CD14-positive monocyte (primary cell): ENCODE measurements at regions not wholly inside any gene's neighbourhood (a gene's known extent, or its start where the extent isn't known, plus 50 kb on each side); places are given as distances from the start of the nearest gene placed in this dataset.
"Not testable (repeated sequence)": the region's sequence is repeated elsewhere in the genome, so short reads cannot be mapped to it uniquely, and the experiment has no call there.

ENCODE experiments used
- DNase-seq, 3 donors: peaks; one replicate each; pipeline ENCODE4 v3.0.0-alpha.2; 2011 to 2022
- H2AFZ ChIP-seq: 2 replicates; pipeline ENCODE4 v1.6.0; 2012; ENCODE audit warnings: mild to moderate bottlenecking, low read depth, low read length, inconsistent platforms; ENCODE audit not compliant: insufficient read depth, poor library complexity, severe bottlenecking
- H3K27ac ChIP-seq, 2 donors: 1 replicate in 1 of 2; 2 replicates in 1 of 2; pipeline ENCODE4 v1.5.1; 2012 to 2013; ENCODE audit warnings: low read length in 2 of 2, control low read depth in 1 of 2, inconsistent platforms in 1 of 2, low read depth in 1 of 2, mild to moderate bottlenecking in 1 of 2
- H3K27me3 ChIP-seq, 2 donors: one replicate each; pipeline versions ENCODE4 v1.6.0 to v1.6.1; 2011 to 2013; ENCODE audit warnings: low read length in 2 of 2; ENCODE audit not compliant: control insufficient read depth in 2 of 2, insufficient read depth in 2 of 2
- H3K36me3 ChIP-seq, 2 donors: replicated peaks in 1 of 2; 1 replicate in 1 of 2; 2 replicates in 1 of 2; pipeline versions ENCODE4 v1.5.1 to v1.6.1; 2012 to 2013; ENCODE audit warnings: low read length in 2 of 2, control low read depth in 1 of 2, inconsistent platforms in 1 of 2, mild to moderate bottlenecking in 1 of 2; ENCODE audit not compliant: insufficient read depth in 2 of 2, control insufficient read depth in 1 of 2
- H3K4me1 ChIP-seq, 2 donors: 1 replicate in 1 of 2; 2 replicates in 1 of 2; pipeline versions ENCODE4 v1.5.1 to v1.6.1; 2012 to 2013; ENCODE audit warnings: low read length in 2 of 2, control low read depth in 1 of 2, inconsistent platforms in 1 of 2, mild to moderate bottlenecking in 1 of 2, moderate library complexity in 1 of 2; ENCODE audit not compliant: insufficient read depth in 2 of 2, control insufficient read depth in 1 of 2
- H3K4me2 ChIP-seq: replicated peaks from 2 replicates; pipeline ENCODE3; 2012; ENCODE audit warnings: low read length, moderate library complexity, mild to moderate bottlenecking; ENCODE audit not compliant: poor library complexity, severe bottlenecking; ENCODE audit errors: extremely low read depth
- H3K4me3 ChIP-seq, 3 experiments: fragments of 200-600 bp in 1 of 3; sonication (generic) in 1 of 3; replicated peaks in 1 of 3; 1 replicate in 2 of 3; 2 replicates in 1 of 3; pipeline ENCODE4 v1.5.1; 2011 to 2013; ENCODE audit warnings: low read length in 3 of 3, mild to moderate bottlenecking in 3 of 3, control low read depth in 2 of 3, low read depth in 2 of 3, inconsistent platforms in 1 of 3, moderate library complexity in 1 of 3
- H3K79me2 ChIP-seq: 2 replicates; pipeline ENCODE4 v1.6.0; 2012; ENCODE audit warnings: mild to moderate bottlenecking, control low read depth, inconsistent platforms, low read length, moderate library complexity; ENCODE audit not compliant: insufficient read depth
- H3K9ac ChIP-seq: 2 replicates; pipeline ENCODE4 v1.6.0; 2017; ENCODE audit warnings: low read length, mild to moderate bottlenecking; ENCODE audit not compliant: insufficient read depth, poor library complexity, severe bottlenecking
- H3K9me3 ChIP-seq, 2 donors: replicated peaks in 1 of 2; 1 replicate in 1 of 2; 2 replicates in 1 of 2; pipeline versions ENCODE4 v1.5.1 to v1.6.1; 2012 to 2013; ENCODE audit warnings: low read length in 2 of 2, control low read depth in 1 of 2; ENCODE audit not compliant: control insufficient read depth in 1 of 2, insufficient read depth in 1 of 2
- H4K20me1 ChIP-seq: 2 replicates; pipeline ENCODE4 v1.6.0; 2012; ENCODE audit warnings: mild to moderate bottlenecking, low read length, control low read depth, moderate library complexity; ENCODE audit not compliant: insufficient read depth
- H3K27ac Mint-ChIP-seq, 7 donors: one replicate each; pipeline ENCODE4 v1.8.0; 2020; ENCODE audit warnings: mild to moderate bottlenecking in 7 of 7, mixed read lengths in 7 of 7, moderate library complexity in 6 of 7, inconsistent platforms in 2 of 7
- H3K27me3 Mint-ChIP-seq, 3 donors: one replicate each; pipeline ENCODE4 v1.8.0; 2021 to 2022; ENCODE audit warnings: low read depth in 3 of 3, mild to moderate bottlenecking in 3 of 3, mixed read lengths in 3 of 3, moderate library complexity in 3 of 3, inconsistent platforms in 1 of 3
- H3K36me3 Mint-ChIP-seq, 2 donors: one replicate each; pipeline ENCODE4 v1.8.0; 2020; ENCODE audit warnings: mixed read lengths in 2 of 2, inconsistent platforms in 1 of 2, mild to moderate bottlenecking in 1 of 2
- H3K4me1 Mint-ChIP-seq: one replicate; pipeline ENCODE4 v1.8.0; 2020; ENCODE audit warnings: mild to moderate bottlenecking, mixed read lengths
- H3K4me3 Mint-ChIP-seq, 2 donors: one replicate each; pipeline ENCODE4 v1.8.0; 2020; ENCODE audit warnings: mild to moderate bottlenecking in 2 of 2, mixed read lengths in 2 of 2, moderate library complexity in 1 of 2
- H3K9me3 Mint-ChIP-seq, 7 donors: one replicate each; pipeline ENCODE4 v1.8.0; 2020 to 2022; ENCODE audit warnings: mixed read lengths in 7 of 7, mild to moderate bottlenecking in 6 of 7, moderate library complexity in 6 of 7, inconsistent platforms in 2 of 7
- whole genome bisulfite sequencing: methylation state at CpG from one replicate; pipeline ENCODE4 v1.1.5; 2013; ENCODE audit warnings: missing lambda C conversion rate; ENCODE audit not compliant: insufficient coverage; 5-methylcytosine and 5-hydroxymethylcytosine counted together
- intact Hi-C, 2 donors: fragments of 100-400 bp; cut with micrococcal nuclease; formaldehyde crosslinking; loops; one replicate each; pipeline versions ENCODE4 v1.15.0 to v1.15.1; 2023

DNA sequence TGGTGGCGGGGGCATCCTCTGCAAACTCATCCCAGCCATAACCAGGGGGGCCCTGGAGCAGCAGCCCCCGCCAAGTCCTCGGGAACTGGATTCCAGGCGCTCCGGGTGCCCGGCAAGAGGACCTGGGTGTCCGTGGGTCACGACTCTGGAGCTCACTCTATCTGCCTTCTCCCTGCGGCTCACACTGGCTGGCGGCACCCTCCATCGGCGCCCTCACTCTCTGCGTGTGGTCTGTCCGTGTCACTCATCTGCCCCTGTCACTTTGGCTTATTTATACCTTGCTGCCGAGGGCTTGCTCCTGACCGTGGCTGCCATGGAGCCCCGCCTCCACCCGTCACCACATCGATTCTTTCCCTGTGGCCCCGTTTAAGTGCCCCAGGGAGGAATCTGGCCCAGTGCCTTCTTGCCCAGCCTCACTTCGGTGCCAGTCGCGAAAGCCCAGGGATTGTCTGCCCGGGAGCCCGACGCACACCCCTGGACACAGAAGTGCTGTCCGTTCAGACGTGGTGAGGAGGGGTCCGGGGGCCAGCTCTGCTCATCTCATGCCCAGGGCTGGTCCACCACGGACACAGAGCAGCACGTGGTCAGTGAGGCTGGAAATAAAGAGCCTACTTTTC lies 115.7 kb upstream of the ZNF469 start:
- H3K27ac ChIP-seq, H2AFZ ChIP-seq, H3K4me2 ChIP-seq, H3K36me3 Mint-ChIP-seq, H3K27me3 ChIP-seq, H3K9ac ChIP-seq, H4K20me1 ChIP-seq, intact Hi-C loops, H3K79me2 ChIP-seq, DNase-seq, H3K36me3 ChIP-seq, H3K4me3 Mint-ChIP-seq, H3K9me3 ChIP-seq, H3K4me3 ChIP-seq, H3K9me3 Mint-ChIP-seq: not testable (repeated sequence)
- peaks cover 12 to 17% of the 10 kb centered on the region in 2 donors for H3K4me1 ChIP-seq
- 90% methylated on average over 21 of the region's 31 CpGs for WGBS
- H3K4me1 Mint-ChIP-seq, result peaks cover 15% of the 10 kb centered on the region
- H3K27ac Mint-ChIP-seq, result peak overlapping the region in 2 of 7 donors; percentile 31 to 65
- H3K27me3 Mint-ChIP-seq, result peaks cover 8 to 27% (median 9%) of the 10 kb centered on the region in 3 donors

DNA sequence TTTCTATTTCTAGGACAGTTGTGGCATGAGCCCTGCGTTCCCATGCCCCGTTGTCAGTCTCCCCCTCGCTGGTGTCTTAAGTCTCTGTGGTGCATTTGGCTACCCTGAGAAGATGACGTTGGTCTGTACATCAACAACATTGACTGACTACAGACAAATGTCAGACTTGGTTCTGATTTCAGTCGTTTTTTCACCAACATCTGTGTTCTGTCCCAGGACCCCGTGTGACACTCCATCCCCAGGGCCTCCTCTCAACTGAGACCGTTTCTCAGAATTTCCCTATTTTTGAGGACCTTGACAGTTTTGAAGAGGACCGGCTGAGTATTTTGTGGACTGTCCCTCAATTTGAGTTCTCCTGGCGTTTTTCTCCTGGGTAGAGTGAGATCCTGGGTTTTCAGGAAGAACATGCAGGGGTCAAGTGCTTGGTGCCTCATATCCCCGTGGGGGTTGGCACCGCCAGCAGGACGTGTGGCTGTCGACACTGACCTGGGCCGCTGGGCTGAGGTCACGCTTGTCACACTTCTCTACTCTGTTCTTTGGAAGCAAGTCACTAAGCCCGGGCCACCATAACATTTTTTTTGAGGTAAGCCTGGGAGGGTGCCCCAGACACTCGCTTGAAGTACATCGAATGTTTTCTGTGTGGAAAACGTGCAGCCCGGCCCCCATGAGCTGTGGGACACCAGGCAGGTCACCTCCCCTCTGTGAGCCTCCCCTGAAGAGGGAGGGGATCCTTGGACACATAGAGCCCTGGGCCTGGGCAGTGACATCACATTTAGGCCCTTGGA lies 114.4 kb upstream of the ZNF469 start:
- H4K20me1 ChIP-seq, H3K79me2 ChIP-seq, H3K9ac ChIP-seq, H3K9me3 ChIP-seq, H3K27me3 ChIP-seq, H3K4me3 Mint-ChIP-seq, H2AFZ ChIP-seq, H3K9me3 Mint-ChIP-seq, H3K4me2 ChIP-seq, H3K4me3 ChIP-seq, H3K27ac ChIP-seq, intact Hi-C loops, DNase-seq, H3K36me3 ChIP-seq, H3K36me3 Mint-ChIP-seq: not testable (repeated sequence)
- Mint-ChIP-seq H3K4me1 (peaks cover 11% of the 10 kb centered on the region), H3K27ac (peak overlapping the region in 2 of 7 donors; percentile 19 to 70), H3K27me3 (peaks cover 2 to 21% (median 6%) of the 10 kb centered on the region in 3 donors)
- 84% methylated on average over 10 of the region's 20 CpGs for WGBS
- H3K4me1 ChIP-seq, result peaks cover 12 to 17% of the 10 kb centered on the region in 2 donors

GRCh38 chr16:88270171-88270790 lies 112.5 kb upstream of the ZNF469 start:
- peaks cover 14% of the 10 kb centered on the region for H3K4me1 Mint-ChIP-seq
- H3K9me3 Mint-ChIP-seq, H3K9ac ChIP-seq, H3K79me2 ChIP-seq, H3K36me3 ChIP-seq, H3K27me3 ChIP-seq, H3K36me3 Mint-ChIP-seq, H3K4me3 ChIP-seq, H3K4me3 Mint-ChIP-seq, H3K4me2 ChIP-seq, H4K20me1 ChIP-seq, H3K27ac Mint-ChIP-seq, intact Hi-C loops, H3K9me3 ChIP-seq, H2AFZ ChIP-seq, H3K27ac ChIP-seq, H3K27me3 Mint-ChIP-seq, DNase-seq: not testable (repeated sequence)
- 86% methylated on average over 4 of the region's 10 CpGs for WGBS
- H3K4me1 ChIP-seq, result peaks cover 6 to 12% of the 10 kb centered on the region in 2 donors

DNA sequence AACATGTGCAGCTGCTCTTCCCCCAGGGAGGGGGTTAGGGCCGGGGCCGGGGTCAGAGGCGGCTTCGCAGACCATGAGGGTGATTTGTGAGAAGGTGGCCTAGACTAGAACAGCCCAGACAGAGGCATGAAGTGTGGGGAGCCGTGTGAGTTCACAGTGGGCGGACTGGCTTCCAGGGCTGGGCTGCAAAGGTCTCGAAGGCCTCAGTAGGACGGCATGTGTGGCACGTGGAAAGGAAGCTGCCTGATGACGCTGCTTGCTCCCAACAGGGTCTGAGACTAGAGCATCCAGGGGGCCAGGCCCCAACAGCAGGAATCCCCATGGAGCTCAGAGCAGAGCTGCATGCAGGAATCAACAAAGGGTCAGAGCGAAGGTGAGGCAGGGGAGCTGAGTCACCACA lies 111.5 kb upstream of the ZNF469 start:
- intact Hi-C loops, H3K9me3 ChIP-seq, H3K4me3 ChIP-seq, H3K4me1 Mint-ChIP-seq, H4K20me1 ChIP-seq, H3K4me3 Mint-ChIP-seq, H3K27me3 ChIP-seq, H3K4me1 ChIP-seq, H3K79me2 ChIP-seq, H3K4me2 ChIP-seq, H3K9ac ChIP-seq, DNase-seq, H3K36me3 ChIP-seq, H3K27ac ChIP-seq, H3K27me3 Mint-ChIP-seq, H2AFZ ChIP-seq, H3K27ac Mint-ChIP-seq, H3K36me3 Mint-ChIP-seq, H3K9me3 Mint-ChIP-seq: not testable (repeated sequence)
- 100% methylated on average over 3 of the region's 11 CpGs for WGBS
